ENCODE measurements at regions not wholly inside any gene's neighbourhood (a gene's known extent, or its start where the extent isn't known, plus 50 kb on each side); places are given as distances from the start of the nearest gene placed in this dataset.

DNA sequence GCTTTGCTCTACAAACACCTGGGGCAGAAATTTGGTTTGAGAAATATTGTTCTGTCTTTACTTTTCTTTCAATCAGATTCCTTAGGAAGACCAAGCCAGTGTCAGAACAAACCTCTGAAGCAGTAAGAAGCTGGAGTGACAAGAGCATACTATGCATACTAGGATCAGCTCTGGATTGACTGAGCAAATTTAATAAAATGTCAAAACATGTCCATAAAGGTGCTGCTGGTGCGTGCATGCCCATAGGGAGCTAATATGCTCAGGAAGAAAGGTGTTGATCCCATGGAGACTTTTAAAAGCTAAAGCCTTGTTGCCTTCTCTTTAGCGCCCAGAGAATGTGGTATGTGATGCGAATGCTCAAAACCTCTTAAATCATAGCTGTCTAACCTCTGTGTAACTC lies 1076.2 kb downstream of the NLGN4Y start:
- Histone ChIP-seq H3K4me3 (ENCODE audit: low read length) (no peak overlapping the region), H3K27ac (ENCODE audit: low read length) (no peak overlapping the region), H3K4me1 (ENCODE audit: control insufficient read depth, insufficient read depth, low read length) (no peaks in the 10 kb centered on the region), H3K27me3 (ENCODE audit: control insufficient read depth, insufficient read depth, low read length) (no peaks in the 10 kb centered on the region), H3K36me3 (ENCODE audit: control insufficient read depth, insufficient read depth, low read length) (no peaks in the 10 kb centered on the region), H3K9me3 (ENCODE audit: control insufficient read depth, insufficient read depth, low read length) (no peaks in the 10 kb centered on the region)
- DNase-seq (ENCODE audit: low read depth, low spot score), result no peak
- no CpG with 5 or more reads among the region's 3 CpGs for whole genome bisulfite sequencing (ENCODE audit: insufficient coverage, insufficient read length)

DNA sequence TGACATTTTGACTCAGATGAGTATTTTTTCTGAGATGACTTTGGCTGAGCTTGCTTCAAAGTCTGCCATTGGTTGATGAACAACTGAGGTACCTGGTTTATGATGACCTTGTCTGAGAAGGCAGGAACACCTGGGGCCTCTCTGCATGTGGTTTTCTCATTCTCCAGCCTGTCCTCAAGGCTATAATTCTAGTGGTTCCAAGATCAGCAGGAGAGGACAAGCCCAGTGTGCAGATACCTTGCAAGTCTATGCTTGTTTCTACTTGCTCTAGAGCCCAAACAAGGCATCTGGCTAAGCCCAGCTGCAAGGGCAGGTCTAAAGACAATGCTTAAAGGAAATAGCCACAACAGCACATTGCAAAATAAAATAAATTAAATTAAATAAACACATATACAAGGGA lies 1100.0 kb downstream of the NLGN4Y start:
- H3K4me3 ChIP-seq (ENCODE audit: low read length), result no peak overlapping the region
- no peaks in the 10 kb centered on the region for H3K4me1 ChIP-seq (ENCODE audit: control insufficient read depth, insufficient read depth, low read length)
- H3K27me3 ChIP-seq (ENCODE audit: control insufficient read depth, insufficient read depth, low read length), result no peaks in the 10 kb centered on the region
- no peaks in the 10 kb centered on the region for H3K9me3 ChIP-seq (ENCODE audit: control insufficient read depth, insufficient read depth, low read length)
- no peak overlapping the region for H3K27ac ChIP-seq (ENCODE audit: low read length)
- no peak for DNase-seq (ENCODE audit: low read depth, low spot score)
- H3K36me3 ChIP-seq (ENCODE audit: control insufficient read depth, insufficient read depth, low read length), result no peaks in the 10 kb centered on the region

DNA sequence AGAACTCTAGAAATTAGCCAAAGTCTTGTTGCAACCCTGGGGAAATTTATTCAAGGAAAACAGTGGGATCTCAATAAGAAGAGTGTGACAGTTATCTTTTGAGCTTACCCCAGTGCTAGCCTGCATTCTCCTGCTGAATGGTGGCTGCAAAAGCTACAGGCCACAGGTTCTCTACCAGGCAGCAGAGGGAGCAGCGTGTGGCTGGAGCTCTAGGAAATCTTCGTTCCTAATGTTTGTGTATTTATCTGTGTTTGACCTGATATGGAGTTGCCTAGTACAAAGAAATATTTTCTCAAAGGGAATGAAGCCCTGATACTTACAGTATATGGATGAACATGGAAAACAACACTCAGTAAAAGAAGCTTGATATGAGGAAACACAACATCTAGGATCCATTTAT lies 1100.6 kb downstream of the NLGN4Y start:
- no CpG with 5 or more reads among the region's 2 CpGs for WGBS (ENCODE audit: insufficient coverage, insufficient read length)
- Histone ChIP-seq H3K27me3 (ENCODE audit: control insufficient read depth, insufficient read depth, low read length) (no peaks in the 10 kb centered on the region), H3K4me1 (ENCODE audit: control insufficient read depth, insufficient read depth, low read length) (no peaks in the 10 kb centered on the region), H3K27ac (ENCODE audit: low read length) (no peak overlapping the region), H3K36me3 (ENCODE audit: control insufficient read depth, insufficient read depth, low read length) (no peaks in the 10 kb centered on the region), H3K9me3 (ENCODE audit: control insufficient read depth, insufficient read depth, low read length) (no peaks in the 10 kb centered on the region), H3K4me3 (ENCODE audit: low read length) (no peak overlapping the region)
- no peak for DNase-seq (ENCODE audit: low read depth, low spot score)

DNA sequence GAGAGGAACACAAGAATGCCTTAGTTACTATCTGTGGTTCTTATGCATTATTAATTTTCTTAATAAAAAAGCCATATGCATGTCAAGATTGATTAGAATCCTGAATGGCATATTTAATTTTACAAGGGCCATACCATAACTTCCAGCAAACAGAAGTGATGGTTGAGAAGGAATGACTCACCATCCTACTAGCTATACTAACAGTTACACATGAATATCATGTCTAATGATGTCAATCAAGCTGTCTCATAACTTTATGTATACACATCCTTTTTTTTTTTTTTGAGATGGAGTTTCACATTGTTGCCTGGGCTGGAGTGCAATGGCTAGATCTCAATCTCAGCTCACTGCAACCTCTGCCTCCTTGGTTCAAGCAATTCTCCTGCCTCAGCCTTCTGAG lies 1123.9 kb downstream of the NLGN4Y start:
- Histone ChIP-seq H3K9me3 (ENCODE audit: control insufficient read depth, insufficient read depth, low read length) (no peaks in the 10 kb centered on the region), H3K36me3 (ENCODE audit: control insufficient read depth, insufficient read depth, low read length) (no peaks in the 10 kb centered on the region), H3K4me3 (ENCODE audit: low read length) (no peak overlapping the region), H3K27ac (ENCODE audit: low read length) (no peak overlapping the region), H3K4me1 (ENCODE audit: control insufficient read depth, insufficient read depth, low read length) (no peaks in the 10 kb centered on the region), H3K27me3 (ENCODE audit: control insufficient read depth, insufficient read depth, low read length) (no peaks in the 10 kb centered on the region)
- DNase-seq (ENCODE audit: low read depth, low spot score), result no peak

DNA sequence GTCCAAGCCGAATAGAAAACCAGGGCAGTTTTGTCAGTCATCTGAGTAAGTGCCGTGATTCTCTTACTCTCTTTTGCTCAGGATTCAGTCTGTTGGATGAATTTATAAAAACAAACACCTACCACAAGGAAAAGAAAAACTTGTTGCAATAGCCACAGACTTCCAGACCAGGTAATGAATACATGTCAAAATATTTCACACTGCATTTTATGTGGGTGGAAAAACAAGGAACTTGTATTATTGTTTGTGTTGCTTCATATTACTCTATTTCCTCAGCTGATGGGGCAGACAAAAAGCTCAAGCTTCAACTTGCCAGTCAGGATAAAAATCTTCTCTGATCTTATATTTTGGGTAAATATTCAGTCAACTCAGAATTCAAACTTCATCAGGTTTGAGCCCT lies 1125.7 kb downstream of the NLGN4Y start:
- Histone ChIP-seq H3K27ac (ENCODE audit: low read length) (no peak overlapping the region), H3K4me3 (ENCODE audit: low read length) (no peak overlapping the region), H3K4me1 (ENCODE audit: control insufficient read depth, insufficient read depth, low read length) (no peaks in the 10 kb centered on the region), H3K36me3 (ENCODE audit: control insufficient read depth, insufficient read depth, low read length) (no peaks in the 10 kb centered on the region), H3K9me3 (ENCODE audit: control insufficient read depth, insufficient read depth, low read length) (no peaks in the 10 kb centered on the region), H3K27me3 (ENCODE audit: control insufficient read depth, insufficient read depth, low read length) (no peaks in the 10 kb centered on the region)
- no CpG with 5 or more reads among the region's 2 CpGs for WGBS (ENCODE audit: insufficient coverage, insufficient read length)
- no peak for DNase-seq (ENCODE audit: low read depth, low spot score)

DNA sequence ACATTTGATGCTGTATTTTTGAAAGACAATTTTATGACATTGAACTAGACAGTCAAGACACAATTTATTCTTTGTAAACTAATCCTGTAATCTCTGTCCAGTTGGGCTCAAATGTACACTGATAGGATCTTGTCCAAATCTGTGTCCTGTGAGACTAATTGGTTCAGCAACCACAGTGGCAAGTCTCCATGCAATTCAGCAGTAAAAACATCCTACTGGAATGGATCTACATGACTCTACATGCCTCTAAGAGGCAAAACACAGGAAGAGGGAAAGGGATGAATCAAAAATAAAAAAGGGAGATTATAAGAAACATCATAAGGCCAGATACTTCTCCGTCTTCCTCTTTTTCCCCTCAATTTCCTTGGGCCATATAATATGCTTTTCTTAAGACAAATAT lies 1164.2 kb downstream of the NLGN4Y start:
- H3K27ac ChIP-seq (ENCODE audit: low read length), result no peak overlapping the region
- H3K27me3 ChIP-seq (ENCODE audit: control insufficient read depth, insufficient read depth, low read length), result no peaks in the 10 kb centered on the region
- H3K4me3 ChIP-seq (ENCODE audit: low read length), result no peak overlapping the region
- no CpG with 5 or more reads among the region's 1 CpG for WGBS (ENCODE audit: insufficient coverage, insufficient read length)
- H3K9me3 ChIP-seq (ENCODE audit: control insufficient read depth, insufficient read depth, low read length), result no peaks in the 10 kb centered on the region
- H3K4me1 ChIP-seq (ENCODE audit: control insufficient read depth, insufficient read depth, low read length), result no peaks in the 10 kb centered on the region
- no peak for DNase-seq (ENCODE audit: low read depth, low spot score)
- H3K36me3 ChIP-seq (ENCODE audit: control insufficient read depth, insufficient read depth, low read length), result no peaks in the 10 kb centered on the region

DNA sequence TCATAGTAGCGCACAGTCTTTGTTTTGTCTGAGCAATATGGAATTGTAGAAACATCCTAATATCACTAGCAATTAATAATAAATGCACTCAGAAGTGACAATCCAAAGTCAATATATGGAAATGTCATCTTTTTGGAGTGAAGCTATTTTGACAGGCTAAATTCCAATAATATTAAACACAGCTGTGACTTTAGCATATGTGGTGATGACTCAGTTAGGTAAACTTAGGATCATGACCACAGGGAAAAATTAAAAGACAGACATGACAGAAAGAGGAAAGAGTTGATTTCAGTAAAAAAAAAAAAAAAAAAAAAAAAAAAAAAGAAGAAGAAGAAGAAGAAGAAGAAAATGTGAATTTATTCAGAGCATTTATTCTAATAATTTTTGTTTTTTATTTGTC lies 1165.7 kb downstream of the NLGN4Y start:
- Histone ChIP-seq H3K4me3 (ENCODE audit: low read length) (no peak overlapping the region), H3K27ac (ENCODE audit: low read length) (no peak overlapping the region), H3K36me3 (ENCODE audit: control insufficient read depth, insufficient read depth, low read length) (no peaks in the 10 kb centered on the region), H3K4me1 (ENCODE audit: control insufficient read depth, insufficient read depth, low read length) (no peaks in the 10 kb centered on the region), H3K27me3 (ENCODE audit: control insufficient read depth, insufficient read depth, low read length) (no peaks in the 10 kb centered on the region), H3K9me3 (ENCODE audit: control insufficient read depth, insufficient read depth, low read length) (no peaks in the 10 kb centered on the region)
- no peak for DNase-seq (ENCODE audit: low read depth, low spot score)
- WGBS (ENCODE audit: insufficient coverage, insufficient read length), result no CpG with 5 or more reads among the region's 1 CpG

DNA sequence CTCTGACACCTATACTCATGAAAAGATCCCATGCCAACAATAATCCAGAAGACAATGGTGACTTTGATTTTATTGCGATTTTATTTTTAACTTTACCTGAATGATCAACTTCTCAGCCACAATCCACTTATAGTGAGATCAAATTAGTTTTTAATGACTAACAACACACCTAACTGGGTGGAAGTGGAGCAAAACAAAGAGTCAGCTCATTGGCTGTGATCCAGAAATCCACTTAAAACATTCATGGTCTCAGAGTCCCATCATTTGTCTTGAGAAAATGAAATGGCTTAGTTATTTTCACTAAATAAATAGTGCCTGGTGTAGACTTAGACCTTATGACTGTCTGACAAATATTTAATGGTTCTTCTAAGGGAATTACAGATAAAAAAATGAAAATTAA lies 1177.8 kb downstream of the NLGN4Y start:
- Histone ChIP-seq H3K27ac (ENCODE audit: low read length) (no peak overlapping the region), H3K27me3 (ENCODE audit: control insufficient read depth, insufficient read depth, low read length) (no peaks in the 10 kb centered on the region), H3K4me3 (ENCODE audit: low read length) (no peak overlapping the region), H3K36me3 (ENCODE audit: control insufficient read depth, insufficient read depth, low read length) (no peaks in the 10 kb centered on the region), H3K9me3 (ENCODE audit: control insufficient read depth, insufficient read depth, low read length) (no peaks in the 10 kb centered on the region), H3K4me1 (ENCODE audit: control insufficient read depth, insufficient read depth, low read length) (no peaks in the 10 kb centered on the region)
- DNase-seq (ENCODE audit: low read depth, low spot score), result no peak
- no CpG with 5 or more reads among the region's 1 CpG for WGBS (ENCODE audit: insufficient coverage, insufficient read length)

DNA sequence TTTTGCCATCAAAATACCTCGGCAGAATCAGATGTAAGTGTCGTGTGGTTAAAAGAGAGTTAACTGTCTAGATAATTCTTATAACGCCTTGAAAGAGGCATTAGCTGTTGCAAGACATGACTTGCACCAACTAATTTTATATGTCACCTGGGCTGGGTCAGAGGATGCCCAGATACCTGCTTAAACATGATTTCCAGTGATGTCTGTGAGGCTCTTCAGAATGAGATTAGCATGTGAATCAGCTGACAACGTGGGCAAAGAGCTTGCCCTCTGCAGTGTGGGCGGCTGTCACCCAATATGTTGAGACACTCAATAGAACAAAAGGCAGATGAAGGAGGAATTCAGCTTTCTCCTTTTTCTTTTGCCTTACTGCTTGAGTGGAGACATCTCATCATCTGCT lies 1180.6 kb downstream of the NLGN4Y start:
- no CpG with 5 or more reads among the region's 5 CpGs for WGBS (ENCODE audit: insufficient coverage, insufficient read length)
- no peak overlapping the region for H3K27ac ChIP-seq (ENCODE audit: low read length)
- no peaks in the 10 kb centered on the region for H3K4me1 ChIP-seq (ENCODE audit: control insufficient read depth, insufficient read depth, low read length)
- no peak overlapping the region for H3K4me3 ChIP-seq (ENCODE audit: low read length)
- no peaks in the 10 kb centered on the region for H3K27me3 ChIP-seq (ENCODE audit: control insufficient read depth, insufficient read depth, low read length)
- no peak for DNase-seq (ENCODE audit: low read depth, low spot score)
- no peaks in the 10 kb centered on the region for H3K36me3 ChIP-seq (ENCODE audit: control insufficient read depth, insufficient read depth, low read length)
- no peaks in the 10 kb centered on the region for H3K9me3 ChIP-seq (ENCODE audit: control insufficient read depth, insufficient read depth, low read length)

DNA sequence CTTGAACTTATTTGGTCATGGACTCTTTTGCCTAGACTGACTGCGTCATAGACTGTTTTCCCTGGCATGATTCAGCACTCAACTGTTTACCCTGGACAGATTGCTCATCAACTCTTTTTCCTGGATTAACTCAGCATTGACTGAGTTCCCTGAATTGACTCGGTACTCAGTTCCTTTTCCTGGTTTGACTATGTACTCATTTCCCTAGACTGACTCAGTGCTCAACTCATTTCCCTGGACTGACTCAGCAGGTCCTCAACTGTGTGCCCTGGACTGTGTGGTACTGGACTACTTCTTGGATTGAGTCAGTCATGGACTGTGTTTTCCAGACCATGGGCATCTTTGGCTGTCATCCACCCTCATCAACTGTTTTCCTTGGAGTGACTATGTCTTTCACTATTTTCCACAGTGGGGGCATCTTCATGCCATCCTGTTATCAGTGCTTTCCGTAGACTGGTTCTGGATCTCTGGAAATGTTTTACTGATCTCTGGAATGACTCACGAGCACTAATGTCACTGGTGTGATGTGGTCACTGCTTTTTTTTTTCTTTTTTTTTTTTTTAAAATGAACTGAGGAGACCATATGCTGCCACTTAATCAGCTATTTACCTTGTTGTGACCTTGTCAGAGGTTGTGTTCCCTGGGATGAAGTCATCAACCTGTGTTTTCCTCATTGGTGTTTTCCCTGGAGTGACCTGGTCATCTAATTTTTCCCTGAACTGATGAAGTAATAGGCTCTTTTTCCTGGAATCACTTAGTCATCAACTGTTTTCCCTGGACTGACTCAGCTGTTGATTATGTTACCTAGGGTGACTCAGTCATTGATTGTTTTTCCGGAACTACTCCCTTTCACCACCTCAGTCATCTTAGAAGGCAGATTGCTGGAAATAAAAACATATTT lies 1225.5 kb downstream of the NLGN4Y start:
- no peak overlapping the region for H3K27ac ChIP-seq (ENCODE audit: low read length)

DNA sequence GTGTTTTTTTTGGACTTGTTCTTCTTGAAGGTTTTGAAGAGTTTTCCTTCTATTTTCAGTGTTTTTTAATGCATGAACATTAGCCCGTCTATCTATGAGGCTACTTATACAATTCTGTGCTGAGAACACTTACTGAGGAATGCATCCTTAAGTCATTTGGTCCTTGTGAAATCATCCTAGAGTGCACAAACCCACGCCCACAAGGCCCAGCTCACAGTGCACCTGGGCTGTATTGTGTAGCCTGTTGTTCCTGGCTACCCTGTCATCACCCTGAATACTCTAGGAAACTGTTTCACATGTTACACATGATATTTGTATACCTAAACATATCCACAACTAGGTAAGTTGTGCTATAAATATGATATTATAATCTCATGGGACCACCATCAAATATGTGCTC lies 1226.7 kb downstream of the NLGN4Y start:
- Histone ChIP-seq H3K27me3 (ENCODE audit: control insufficient read depth, insufficient read depth, low read length) (no peaks in the 10 kb centered on the region), H3K36me3 (ENCODE audit: control insufficient read depth, insufficient read depth, low read length) (no peaks in the 10 kb centered on the region), H3K4me3 (ENCODE audit: low read length) (no peak overlapping the region), H3K9me3 (ENCODE audit: control insufficient read depth, insufficient read depth, low read length) (no peaks in the 10 kb centered on the region), H3K27ac (ENCODE audit: low read length) (no peak overlapping the region), H3K4me1 (ENCODE audit: control insufficient read depth, insufficient read depth, low read length) (no peaks in the 10 kb centered on the region)
- DNase-seq (ENCODE audit: low read depth, low spot score), result no peak
- no CpG with 5 or more reads among the region's 2 CpGs for whole genome bisulfite sequencing (ENCODE audit: insufficient coverage, insufficient read length)

More for the DNA sequence above, 1225.5 kb downstream of the NLGN4Y start:
- H3K4me1 ChIP-seq (ENCODE audit: control insufficient read depth, insufficient read depth, low read length), result no peaks in the 10 kb centered on the region
- WGBS (ENCODE audit: insufficient coverage, insufficient read length), result no CpG with 5 or more reads among the region's 5 CpGs
- H3K27me3 ChIP-seq (ENCODE audit: control insufficient read depth, insufficient read depth, low read length), result no peaks in the 10 kb centered on the region
- H3K9me3 ChIP-seq (ENCODE audit: control insufficient read depth, insufficient read depth, low read length), result no peaks in the 10 kb centered on the region
- DNase-seq (ENCODE audit: low read depth, low spot score), result no peak
- no peaks in the 10 kb centered on the region for H3K36me3 ChIP-seq (ENCODE audit: control insufficient read depth, insufficient read depth, low read length)
- H3K4me3 ChIP-seq (ENCODE audit: low read length), result no peak overlapping the region

Measured in iPS DF 6.9 (cell line).